Ishikawa (cell line): ENCODE measurements at regions not wholly inside any gene's neighbourhood (a gene's known extent, or its start where the extent isn't known, plus 50 kb on each side); places are given as distances from the start of the nearest gene placed in this dataset.

Source experiments
- CEBPB ChIP-seq: IDR thresholded peaks from 2 replicates; pipeline ENCODE4 v1.6.1; 2012
- CREB1 ChIP-seq: IDR thresholded peaks from 2 replicates; pipeline ENCODE4 v1.6.1; 2012; ENCODE audit warnings: low read depth
- EGR1 ChIP-seq: IDR thresholded peaks from 2 replicates; pipeline ENCODE4 v1.6.1; 2012
- EP300 ChIP-seq: IDR thresholded peaks from 2 replicates; pipeline ENCODE4 v1.6.1; 2012; ENCODE audit warnings: borderline replicate concordance
- FOXM1 ChIP-seq: IDR thresholded peaks from 2 replicates; pipeline ENCODE4 v1.6.1; 2012; ENCODE audit warnings: low read depth, borderline replicate concordance
- MAX ChIP-seq: IDR thresholded peaks from 2 replicates; pipeline ENCODE4 v1.6.1; 2012
- NFIC ChIP-seq: IDR thresholded peaks from 2 replicates; pipeline ENCODE4 v1.6.1; 2012
- RAD21 ChIP-seq: IDR thresholded peaks from 2 replicates; pipeline ENCODE4 v1.6.1; 2012; ENCODE audit warnings: low read depth
- REST ChIP-seq: IDR thresholded peaks from 2 replicates; pipeline ENCODE4 v1.6.1; 2012; ENCODE audit warnings: low read depth, mild to moderate bottlenecking
- TAF1 ChIP-seq: IDR thresholded peaks from 2 replicates; pipeline ENCODE4 v1.6.1; 2012; ENCODE audit warnings: low read depth, mild to moderate bottlenecking
- TCF12 ChIP-seq: IDR thresholded peaks from 2 replicates; pipeline ENCODE4 v1.6.1; 2012; ENCODE audit warnings: low read depth
- TEAD4 ChIP-seq: IDR thresholded peaks from 2 replicates; pipeline ENCODE4 v1.6.1; 2012
- YY1 ChIP-seq: IDR thresholded peaks from 2 replicates; pipeline ENCODE4 v1.6.1; 2012; ENCODE audit warnings: low read depth
- ZBTB7A ChIP-seq: IDR thresholded peaks from 2 replicates; pipeline ENCODE4 v1.6.1; 2012; ENCODE audit warnings: low read depth
- TF ChIP-seq, protein P1 (sequence below): IDR thresholded peaks from 2 replicates; pipeline ENCODE4 v1.6.1; 2012

- TF ChIP-seq TCF12 (no peak), REST (no peak), TEAD4 (no peak), RAD21 (no peak), EP300 (no peak), CEBPB (no peak), ZBTB7A (no peak), MAX (no peak), FOXM1 (no peak), TAF1 (no peak), CREB1 (no peak), YY1 (no peak), NFIC (no peak), EGR1 (no peak)
- TF ChIP-seq, protein P1, sequence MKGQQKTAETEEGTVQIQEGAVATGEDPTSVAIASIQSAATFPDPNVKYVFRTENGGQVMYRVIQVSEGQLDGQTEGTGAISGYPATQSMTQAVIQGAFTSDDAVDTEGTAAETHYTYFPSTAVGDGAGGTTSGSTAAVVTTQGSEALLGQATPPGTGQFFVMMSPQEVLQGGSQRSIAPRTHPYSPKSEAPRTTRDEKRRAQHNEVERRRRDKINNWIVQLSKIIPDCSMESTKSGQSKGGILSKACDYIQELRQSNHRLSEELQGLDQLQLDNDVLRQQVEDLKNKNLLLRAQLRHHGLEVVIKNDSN, result no peak
Measured at GRCh38 chr14:26385310-26385709, 212.5 kb downstream of the NOVA1 start.

GRCh38 chr14:26382901-26383685, 214.7 kb downstream of the NOVA1 start:
- no peak for TF ChIP-seq FOXM1
- no peak for TF ChIP-seq CEBPB
- TF ChIP-seq TCF12, result no peak
- TF ChIP-seq TEAD4, result no peak
- no peak for TF ChIP-seq REST
- TF ChIP-seq CREB1, result no peak
- TF ChIP-seq MAX, result no peak
- no peak for TF ChIP-seq EGR1

- TF ChIP-seq RAD21, result no peak
- TF ChIP-seq CEBPB, result no peak
- TF ChIP-seq EGR1, result no peak
- no peak for TF ChIP-seq ZBTB7A
Measured at GRCh38 chr14:26381405-26381804, 216.4 kb downstream of the NOVA1 start.

- no peak for TF ChIP-seq CREB1
- TF ChIP-seq RAD21, result no peak
- TF ChIP-seq TCF12, result no peak
- TF ChIP-seq, protein P1, result no peak
- TF ChIP-seq REST, result no peak
- no peak for TF ChIP-seq EGR1
Measured at GRCh38 chr14:26380637-26381036, 217.2 kb downstream of the NOVA1 start.

- no peak for TF ChIP-seq NFIC
- no peak for TF ChIP-seq TCF12
- no peak for TF ChIP-seq TAF1
- no peak for TF ChIP-seq TEAD4
- no peak for TF ChIP-seq EP300
- no peak for TF ChIP-seq REST
- TF ChIP-seq YY1, result no peak
Measured at GRCh38 chr14:26379951-26380350, 217.9 kb downstream of the NOVA1 start.
